HuH-7 (cell line): ENCODE measurements at regions not wholly inside any gene's neighbourhood (a gene's known extent, or its start where the extent isn't known, plus 50 kb on each side); places are given as distances from the start of the nearest gene placed in this dataset.
"Not testable (repeated sequence)": the region's sequence is repeated elsewhere in the genome, so short reads cannot be mapped to it uniquely, and the experiment has no call there.

ENCODE experiments used
- DNase-seq: peaks from one replicate; pipeline ENCODE4 v3.0.0; 2011; ENCODE audit warnings: low spot score

- no peak for DNase-seq
These were observed 253.3 kb upstream of the KIAA1217 start for GRCh38 chr10:23955456-23956225.

GRCh38 chr10:23965123-23965522 lies 243.8 kb upstream of the KIAA1217 start:
- no peak for DNase-seq

GRCh38 chr10:23965880-23966279 lies 243.1 kb upstream of the KIAA1217 start:
- no peak for DNase-seq

GRCh38 chr10:23966504-23967051 lies 242.4 kb upstream of the KIAA1217 start:
- no peak for DNase-seq

GRCh38 chr10:23968301-23968700 lies 240.6 kb upstream of the KIAA1217 start:
- no peak for DNase-seq

GRCh38 chr10:23974746-23975272 lies 234.1 kb upstream of the KIAA1217 start:
- no peak for DNase-seq

- DNase-seq = no peak
These were observed 233.5 kb upstream of the KIAA1217 start for GRCh38 chr10:23975431-23975830.

GRCh38 chr10:23976275-23976674 lies 232.7 kb upstream of the KIAA1217 start:
- no peak for DNase-seq

- no peak for DNase-seq
These were observed 230.6 kb upstream of the KIAA1217 start for GRCh38 chr10:23978317-23978716.

GRCh38 chr10:23980094-23980493 lies 228.8 kb upstream of the KIAA1217 start:
- DNase-seq = no peak

GRCh38 chr10:23981520-23982309 lies 227.2 kb upstream of the KIAA1217 start:
- DNase-seq = no peak

GRCh38 chr10:23984405-23984804 lies 224.5 kb upstream of the KIAA1217 start:
- DNase-seq = not testable (repeated sequence)

GRCh38 chr10:23988006-23988405 lies 220.9 kb upstream of the KIAA1217 start:
- no peak for DNase-seq

GRCh38 chr10:23994459-23995046 lies 214.4 kb upstream of the KIAA1217 start:
- DNase-seq = peak; percentile 52

GRCh38 chr10:23999445-23999844 lies 209.5 kb upstream of the KIAA1217 start:
- DNase-seq = no peak

GRCh38 chr10:24000271-24000813 lies 208.6 kb upstream of the KIAA1217 start:
- no peak for DNase-seq

GRCh38 chr10:24006741-24007140 lies 202.2 kb upstream of the KIAA1217 start:
- no peak for DNase-seq

GRCh38 chr10:24007359-24007758 lies 201.6 kb upstream of the KIAA1217 start:
- DNase-seq = no peak

- DNase-seq = no peak
These were observed 200.5 kb upstream of the KIAA1217 start for GRCh38 chr10:24008164-24009091.

- DNase-seq = no peak
These were observed 199.8 kb upstream of the KIAA1217 start for GRCh38 chr10:24009115-24009514.

GRCh38 chr10:24009736-24010135 lies 199.2 kb upstream of the KIAA1217 start:
- DNase-seq = no peak
